CD14-positive monocyte (primary cell): ENCODE measurements at regions not wholly inside any gene's neighbourhood (a gene's known extent, or its start where the extent isn't known, plus 50 kb on each side); places are given as distances from the start of the nearest gene placed in this dataset.

Experiments used
- DNase-seq, 3 donors: peaks; one replicate each; pipeline ENCODE4 v3.0.0-alpha.2; 2011 to 2022
- H2AFZ ChIP-seq: 2 replicates; pipeline ENCODE4 v1.6.0; 2012; ENCODE audit warnings: mild to moderate bottlenecking, low read depth, low read length, inconsistent platforms; ENCODE audit not compliant: insufficient read depth, poor library complexity, severe bottlenecking
- H3K27ac ChIP-seq, 2 donors: 1 replicate in 1 of 2; 2 replicates in 1 of 2; pipeline ENCODE4 v1.5.1; 2012 to 2013; ENCODE audit warnings: low read length in 2 of 2, control low read depth in 1 of 2, inconsistent platforms in 1 of 2, low read depth in 1 of 2, mild to moderate bottlenecking in 1 of 2
- H3K27me3 ChIP-seq, 2 donors: one replicate each; pipeline versions ENCODE4 v1.6.0 to v1.6.1; 2011 to 2013; ENCODE audit warnings: low read length in 2 of 2; ENCODE audit not compliant: control insufficient read depth in 2 of 2, insufficient read depth in 2 of 2
- H3K36me3 ChIP-seq, 2 donors: replicated peaks in 1 of 2; 1 replicate in 1 of 2; 2 replicates in 1 of 2; pipeline versions ENCODE4 v1.5.1 to v1.6.1; 2012 to 2013; ENCODE audit warnings: low read length in 2 of 2, control low read depth in 1 of 2, inconsistent platforms in 1 of 2, mild to moderate bottlenecking in 1 of 2; ENCODE audit not compliant: insufficient read depth in 2 of 2, control insufficient read depth in 1 of 2
- H3K4me1 ChIP-seq, 2 donors: 1 replicate in 1 of 2; 2 replicates in 1 of 2; pipeline versions ENCODE4 v1.5.1 to v1.6.1; 2012 to 2013; ENCODE audit warnings: low read length in 2 of 2, control low read depth in 1 of 2, inconsistent platforms in 1 of 2, mild to moderate bottlenecking in 1 of 2, moderate library complexity in 1 of 2; ENCODE audit not compliant: insufficient read depth in 2 of 2, control insufficient read depth in 1 of 2
- H3K4me2 ChIP-seq: replicated peaks from 2 replicates; pipeline ENCODE3; 2012; ENCODE audit warnings: low read length, moderate library complexity, mild to moderate bottlenecking; ENCODE audit not compliant: poor library complexity, severe bottlenecking; ENCODE audit errors: extremely low read depth
- H3K4me3 ChIP-seq, 3 experiments: fragments of 200-600 bp in 1 of 3; sonication (generic) in 1 of 3; replicated peaks in 1 of 3; 1 replicate in 2 of 3; 2 replicates in 1 of 3; pipeline ENCODE4 v1.5.1; 2011 to 2013; ENCODE audit warnings: low read length in 3 of 3, mild to moderate bottlenecking in 3 of 3, control low read depth in 2 of 3, low read depth in 2 of 3, inconsistent platforms in 1 of 3, moderate library complexity in 1 of 3
- H3K79me2 ChIP-seq: 2 replicates; pipeline ENCODE4 v1.6.0; 2012; ENCODE audit warnings: mild to moderate bottlenecking, control low read depth, inconsistent platforms, low read length, moderate library complexity; ENCODE audit not compliant: insufficient read depth
- H3K9ac ChIP-seq: 2 replicates; pipeline ENCODE4 v1.6.0; 2017; ENCODE audit warnings: low read length, mild to moderate bottlenecking; ENCODE audit not compliant: insufficient read depth, poor library complexity, severe bottlenecking
- H3K9me3 ChIP-seq, 2 donors: replicated peaks in 1 of 2; 1 replicate in 1 of 2; 2 replicates in 1 of 2; pipeline versions ENCODE4 v1.5.1 to v1.6.1; 2012 to 2013; ENCODE audit warnings: low read length in 2 of 2, control low read depth in 1 of 2; ENCODE audit not compliant: control insufficient read depth in 1 of 2, insufficient read depth in 1 of 2
- H4K20me1 ChIP-seq: 2 replicates; pipeline ENCODE4 v1.6.0; 2012; ENCODE audit warnings: mild to moderate bottlenecking, low read length, control low read depth, moderate library complexity; ENCODE audit not compliant: insufficient read depth
- H3K27ac Mint-ChIP-seq, 7 donors: one replicate each; pipeline ENCODE4 v1.8.0; 2020; ENCODE audit warnings: mild to moderate bottlenecking in 7 of 7, mixed read lengths in 7 of 7, moderate library complexity in 6 of 7, inconsistent platforms in 2 of 7
- H3K27me3 Mint-ChIP-seq, 3 donors: one replicate each; pipeline ENCODE4 v1.8.0; 2021 to 2022; ENCODE audit warnings: low read depth in 3 of 3, mild to moderate bottlenecking in 3 of 3, mixed read lengths in 3 of 3, moderate library complexity in 3 of 3, inconsistent platforms in 1 of 3
- H3K36me3 Mint-ChIP-seq, 2 donors: one replicate each; pipeline ENCODE4 v1.8.0; 2020; ENCODE audit warnings: mixed read lengths in 2 of 2, inconsistent platforms in 1 of 2, mild to moderate bottlenecking in 1 of 2
- H3K4me1 Mint-ChIP-seq: one replicate; pipeline ENCODE4 v1.8.0; 2020; ENCODE audit warnings: mild to moderate bottlenecking, mixed read lengths
- H3K4me3 Mint-ChIP-seq, 2 donors: one replicate each; pipeline ENCODE4 v1.8.0; 2020; ENCODE audit warnings: mild to moderate bottlenecking in 2 of 2, mixed read lengths in 2 of 2, moderate library complexity in 1 of 2
- H3K9me3 Mint-ChIP-seq, 7 donors: one replicate each; pipeline ENCODE4 v1.8.0; 2020 to 2022; ENCODE audit warnings: mixed read lengths in 7 of 7, mild to moderate bottlenecking in 6 of 7, moderate library complexity in 6 of 7, inconsistent platforms in 2 of 7
- CTCF ChIP-seq: fragments of 200-600 bp; IDR thresholded peaks from one replicate; pipeline ENCODE4 v1.8.0; 2022; ENCODE audit warnings: antibody characterized with exemption, mild to moderate bottlenecking
- WGBS: methylation state at CpG from one replicate; pipeline ENCODE4 v1.1.5; 2013; ENCODE audit warnings: missing lambda C conversion rate; ENCODE audit not compliant: insufficient coverage; 5-methylcytosine and 5-hydroxymethylcytosine counted together
- intact Hi-C, 2 donors: fragments of 100-400 bp; cut with micrococcal nuclease; formaldehyde crosslinking; loops; one replicate each; pipeline versions ENCODE4 v1.15.0 to v1.15.1; 2023

GRCh38 chr7:81014908-81015307 is 96.1 kb upstream of the SEMA3C start:
- Histone ChIP-seq H3K9me3 (peaks cover 0 to 3% of the 10 kb centered on the region in 2 donors), H3K9ac (no peak overlapping the region), H3K27ac (no peak overlapping the region), H3K4me3 (no peak overlapping the region), H3K79me2 (no peaks in the 10 kb centered on the region), H3K27me3 (no peaks in the 10 kb centered on the region), H3K4me1 (no peaks in the 10 kb centered on the region), H3K4me2 (no peak overlapping the region), H4K20me1 (no peaks in the 10 kb centered on the region), H2AFZ (no peak overlapping the region), H3K36me3 (no peaks in the 10 kb centered on the region)
- Mint-ChIP-seq H3K36me3 (no peaks in the 10 kb centered on the region), H3K4me3 (no peak overlapping the region), H3K27me3 (peaks cover 0 to 2% (median 0%) of the 10 kb centered on the region in 3 donors), H3K4me1 (no peaks in the 10 kb centered on the region), H3K9me3 (peaks cover 3 to 16% (median 7%) of the 10 kb centered on the region in 7 donors), H3K27ac (no peak overlapping the region)
- no peak for DNase-seq
- no peak for TF ChIP-seq CTCF
- no CpG with 5 or more reads among the region's 1 CpG for WGBS
- intact Hi-C loops = no loop called here

GRCh38 chr7:81014266-81014665 is 95.4 kb upstream of the SEMA3C start:
- no peaks in the 10 kb centered on the region for H3K79me2 ChIP-seq
- no peaks in the 10 kb centered on the region for H3K4me1 Mint-ChIP-seq
- no peak for DNase-seq
- H2AFZ ChIP-seq = no peak overlapping the region
- H3K9me3 ChIP-seq = peaks cover 0 to 3% of the 10 kb centered on the region in 2 donors
- WGBS = no CpG with 5 or more reads among the region's 2 CpGs
- no peak overlapping the region for H3K4me2 ChIP-seq
- no peaks in the 10 kb centered on the region for H4K20me1 ChIP-seq
- no peak overlapping the region for H3K9ac ChIP-seq
- no peaks in the 10 kb centered on the region for H3K36me3 ChIP-seq
- peaks cover 3 to 19% (median 7%) of the 10 kb centered on the region in 7 donors for H3K9me3 Mint-ChIP-seq
- H3K4me3 ChIP-seq = no peak overlapping the region
- H3K36me3 Mint-ChIP-seq = no peaks in the 10 kb centered on the region
- H3K27ac ChIP-seq = no peak overlapping the region
- TF ChIP-seq CTCF = no peak
- peaks cover 0 to 2% (median 0%) of the 10 kb centered on the region in 3 donors for H3K27me3 Mint-ChIP-seq
- H3K27ac Mint-ChIP-seq = no peak overlapping the region
- H3K4me3 Mint-ChIP-seq = no peak overlapping the region
- no peaks in the 10 kb centered on the region for H3K27me3 ChIP-seq
- H3K4me1 ChIP-seq = no peaks in the 10 kb centered on the region
- intact Hi-C loops = no loop called here
